ENCODE measurements at regions not wholly inside any gene's neighbourhood (a gene's known extent, or its start where the extent isn't known, plus 50 kb on each side); places are given as distances from the start of the nearest gene placed in this dataset.

DNA sequence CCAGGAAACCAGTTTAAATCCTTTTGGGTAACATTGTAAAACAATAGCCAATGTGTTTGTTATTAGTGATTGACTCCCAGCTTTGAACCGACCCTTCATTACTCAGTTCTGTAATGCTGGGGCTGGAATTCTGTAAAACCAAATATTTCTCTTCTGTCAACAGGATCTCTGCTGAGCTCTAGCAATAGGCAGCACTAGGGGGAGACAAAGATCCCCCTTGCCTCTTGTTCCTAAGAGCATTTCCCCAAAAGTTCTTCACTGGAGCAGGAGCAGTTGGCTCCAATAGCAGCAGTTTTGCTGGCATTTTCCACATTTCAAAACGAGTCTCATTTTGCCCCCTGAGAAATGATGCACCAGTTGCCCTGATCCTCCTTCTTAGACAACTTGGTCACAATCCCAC, 1671.1 kb downstream of the MRPL39 start:
- TF ChIP-seq, protein P1, sequence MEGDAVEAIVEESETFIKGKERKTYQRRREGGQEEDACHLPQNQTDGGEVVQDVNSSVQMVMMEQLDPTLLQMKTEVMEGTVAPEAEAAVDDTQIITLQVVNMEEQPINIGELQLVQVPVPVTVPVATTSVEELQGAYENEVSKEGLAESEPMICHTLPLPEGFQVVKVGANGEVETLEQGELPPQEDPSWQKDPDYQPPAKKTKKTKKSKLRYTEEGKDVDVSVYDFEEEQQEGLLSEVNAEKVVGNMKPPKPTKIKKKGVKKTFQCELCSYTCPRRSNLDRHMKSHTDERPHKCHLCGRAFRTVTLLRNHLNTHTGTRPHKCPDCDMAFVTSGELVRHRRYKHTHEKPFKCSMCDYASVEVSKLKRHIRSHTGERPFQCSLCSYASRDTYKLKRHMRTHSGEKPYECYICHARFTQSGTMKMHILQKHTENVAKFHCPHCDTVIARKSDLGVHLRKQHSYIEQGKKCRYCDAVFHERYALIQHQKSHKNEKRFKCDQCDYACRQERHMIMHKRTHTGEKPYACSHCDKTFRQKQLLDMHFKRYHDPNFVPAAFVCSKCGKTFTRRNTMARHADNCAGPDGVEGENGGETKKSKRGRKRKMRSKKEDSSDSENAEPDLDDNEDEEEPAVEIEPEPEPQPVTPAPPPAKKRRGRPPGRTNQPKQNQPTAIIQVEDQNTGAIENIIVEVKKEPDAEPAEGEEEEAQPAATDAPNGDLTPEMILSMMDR (optimal IDR thresholded peaks at IDR 0.05 in 1 of 3, IDR thresholded peaks at IDR 0.05 in 1 of 3, conservative IDR thresholded peaks at IDR 0.05 in 1 of 3; ENCODE audit: extremely low read depth in 1 of 3, insufficient read depth in 2 of 3, low read length in 3 of 3): no peak
- no peak for TF ChIP-seq EZH2 (IDR thresholded peaks at IDR 0.05; ENCODE audit: low read length)

All from keratinocyte (primary cell).